ENCODE measurements at regions not wholly inside any gene's neighbourhood (a gene's known extent, or its start where the extent isn't known, plus 50 kb on each side); places are given as distances from the start of the nearest gene placed in this dataset.

DNA sequence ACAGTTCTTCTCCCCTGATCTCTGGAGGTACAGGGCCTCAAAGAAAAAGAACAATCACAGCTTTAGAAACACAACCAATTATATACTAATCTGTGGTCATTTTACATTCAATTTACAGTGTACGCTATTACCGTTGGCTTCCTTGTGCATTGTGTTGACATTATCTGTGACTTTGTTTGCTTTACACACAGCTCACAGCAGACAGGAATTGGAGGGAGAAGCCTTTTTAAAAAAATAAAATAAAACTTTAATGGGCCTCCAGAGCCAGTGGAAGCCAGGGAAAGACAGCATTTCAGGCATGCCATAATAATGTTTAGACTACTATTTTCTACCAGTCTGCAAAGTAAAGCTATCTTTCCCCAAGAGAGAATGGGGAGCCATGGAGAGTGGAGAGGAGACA, 179.0 kb upstream of the ADO start:
- TF ChIP-seq, protein P1, sequence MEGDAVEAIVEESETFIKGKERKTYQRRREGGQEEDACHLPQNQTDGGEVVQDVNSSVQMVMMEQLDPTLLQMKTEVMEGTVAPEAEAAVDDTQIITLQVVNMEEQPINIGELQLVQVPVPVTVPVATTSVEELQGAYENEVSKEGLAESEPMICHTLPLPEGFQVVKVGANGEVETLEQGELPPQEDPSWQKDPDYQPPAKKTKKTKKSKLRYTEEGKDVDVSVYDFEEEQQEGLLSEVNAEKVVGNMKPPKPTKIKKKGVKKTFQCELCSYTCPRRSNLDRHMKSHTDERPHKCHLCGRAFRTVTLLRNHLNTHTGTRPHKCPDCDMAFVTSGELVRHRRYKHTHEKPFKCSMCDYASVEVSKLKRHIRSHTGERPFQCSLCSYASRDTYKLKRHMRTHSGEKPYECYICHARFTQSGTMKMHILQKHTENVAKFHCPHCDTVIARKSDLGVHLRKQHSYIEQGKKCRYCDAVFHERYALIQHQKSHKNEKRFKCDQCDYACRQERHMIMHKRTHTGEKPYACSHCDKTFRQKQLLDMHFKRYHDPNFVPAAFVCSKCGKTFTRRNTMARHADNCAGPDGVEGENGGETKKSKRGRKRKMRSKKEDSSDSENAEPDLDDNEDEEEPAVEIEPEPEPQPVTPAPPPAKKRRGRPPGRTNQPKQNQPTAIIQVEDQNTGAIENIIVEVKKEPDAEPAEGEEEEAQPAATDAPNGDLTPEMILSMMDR (IDR thresholded peaks at IDR 0.05; ENCODE audit: extremely low read depth in 1 of 2, insufficient read depth in 1 of 2, low read depth in 1 of 2, low read length in 2 of 2): no peak
- TF ChIP-seq, protein P2, sequence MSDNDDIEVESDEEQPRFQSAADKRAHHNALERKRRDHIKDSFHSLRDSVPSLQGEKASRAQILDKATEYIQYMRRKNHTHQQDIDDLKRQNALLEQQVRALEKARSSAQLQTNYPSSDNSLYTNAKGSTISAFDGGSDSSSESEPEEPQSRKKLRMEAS (IDR thresholded peaks at IDR 0.05; ENCODE audit: insufficient read depth, insufficient read length): no peak
- TF ChIP-seq EZH2 (IDR thresholded peaks at IDR 0.05; ENCODE audit: borderline replicate concordance, low read depth, low read length, severe bottlenecking): no peak
- TF ChIP-seq POLR2A (IDR thresholded peaks at IDR 0.05; ENCODE audit: low read depth, low read length): no peak
- TF ChIP-seq MYC (IDR thresholded peaks at IDR 0.05; ENCODE audit: low read depth, low read length): no peak
- no peak for TF ChIP-seq POLR2AphosphoS5 (IDR thresholded peaks at IDR 0.05; ENCODE audit: insufficient read depth, low read depth, low read length)
- no peak for TF ChIP-seq JUN (IDR thresholded peaks at IDR 0.05; ENCODE audit: borderline replicate concordance, insufficient read depth, insufficient read length, low read depth)
